ENCODE measurements at regions not wholly inside any gene's neighbourhood (a gene's known extent, or its start where the extent isn't known, plus 50 kb on each side); places are given as distances from the start of the nearest gene placed in this dataset.

- no peaks in the 10 kb centered on the region for H3K4me1 ChIP-seq (ENCODE audit: control insufficient read depth, low read depth, low read length)
- no peaks in the 10 kb centered on the region for H3K27me3 ChIP-seq (ENCODE audit: control insufficient read depth, insufficient read depth, low read length)
Measured at GRCh38 chrX:122790376-122791095, 393.5 kb upstream of the GRIA3 start.

GRCh38 chrX:122813876-122814275 lies 370.2 kb upstream of the GRIA3 start:
- Histone ChIP-seq H3K27ac (ENCODE audit: low read length) (no peak overlapping the region), H3K4me3 (ENCODE audit: low read length) (no peak overlapping the region), H3K9me3 (ENCODE audit: control insufficient read depth, low read depth, low read length) (peaks cover 20% of the 10 kb centered on the region), H3K36me3 (ENCODE audit: control insufficient read depth, low read depth, low read length) (no peaks in the 10 kb centered on the region), H3K27me3 (ENCODE audit: control insufficient read depth, insufficient read depth, low read length) (no peaks in the 10 kb centered on the region), H3K4me1 (ENCODE audit: control insufficient read depth, low read depth, low read length) (no peaks in the 10 kb centered on the region), H3K9ac (ENCODE audit: low read length) (no peak overlapping the region)

More at GRCh38 chrX:122790376-122791095, 393.5 kb upstream of the GRIA3 start:
- no peak overlapping the region for H3K27ac ChIP-seq (ENCODE audit: low read length)
- H3K9me3 ChIP-seq (ENCODE audit: control insufficient read depth, low read depth, low read length): peaks cover 6% of the 10 kb centered on the region
- no peak overlapping the region for H3K9ac ChIP-seq (ENCODE audit: low read length)
- no peaks in the 10 kb centered on the region for H3K36me3 ChIP-seq (ENCODE audit: control insufficient read depth, low read depth, low read length)
- H3K4me3 ChIP-seq (ENCODE audit: low read length): no peak overlapping the region

- Histone ChIP-seq H3K36me3 (ENCODE audit: control insufficient read depth, low read depth, low read length) (no peaks in the 10 kb centered on the region), H3K9me3 (ENCODE audit: control insufficient read depth, low read depth, low read length) (peaks cover 29% of the 10 kb centered on the region), H3K27me3 (ENCODE audit: control insufficient read depth, insufficient read depth, low read length) (no peaks in the 10 kb centered on the region), H3K4me3 (ENCODE audit: low read length) (no peak overlapping the region), H3K9ac (ENCODE audit: low read length) (no peak overlapping the region), H3K4me1 (ENCODE audit: control insufficient read depth, low read depth, low read length) (no peaks in the 10 kb centered on the region), H3K27ac (ENCODE audit: low read length) (no peak overlapping the region)
Measured at GRCh38 chrX:122816288-122816687, 367.8 kb upstream of the GRIA3 start.

- Histone ChIP-seq H3K9ac (ENCODE audit: low read length) (no peak overlapping the region), H3K36me3 (ENCODE audit: control insufficient read depth, low read depth, low read length) (no peaks in the 10 kb centered on the region), H3K9me3 (ENCODE audit: control insufficient read depth, low read depth, low read length) (peaks cover 29% of the 10 kb centered on the region), H3K27ac (ENCODE audit: low read length) (no peak overlapping the region), H3K4me1 (ENCODE audit: control insufficient read depth, low read depth, low read length) (no peaks in the 10 kb centered on the region), H3K27me3 (ENCODE audit: control insufficient read depth, insufficient read depth, low read length) (no peaks in the 10 kb centered on the region), H3K4me3 (ENCODE audit: low read length) (no peak overlapping the region)
Measured at GRCh38 chrX:122817321-122817955, 366.6 kb upstream of the GRIA3 start.

GRCh38 chrX:122818068-122818467 lies 366.0 kb upstream of the GRIA3 start:
- Histone ChIP-seq H3K27me3 (ENCODE audit: control insufficient read depth, insufficient read depth, low read length) (no peaks in the 10 kb centered on the region), H3K9ac (ENCODE audit: low read length) (no peak overlapping the region), H3K36me3 (ENCODE audit: control insufficient read depth, low read depth, low read length) (no peaks in the 10 kb centered on the region), H3K9me3 (ENCODE audit: control insufficient read depth, low read depth, low read length) (peaks cover 29% of the 10 kb centered on the region), H3K4me3 (ENCODE audit: low read length) (no peak overlapping the region), H3K27ac (ENCODE audit: low read length) (no peak overlapping the region), H3K4me1 (ENCODE audit: control insufficient read depth, low read depth, low read length) (no peaks in the 10 kb centered on the region)

GRCh38 chrX:122833230-122833629 lies 350.8 kb upstream of the GRIA3 start:
- peaks cover 30% of the 10 kb centered on the region for H3K9me3 ChIP-seq (ENCODE audit: control insufficient read depth, low read depth, low read length)
- H3K36me3 ChIP-seq (ENCODE audit: control insufficient read depth, low read depth, low read length): no peaks in the 10 kb centered on the region
- no peak overlapping the region for H3K9ac ChIP-seq (ENCODE audit: low read length)
- H3K27ac ChIP-seq (ENCODE audit: low read length): no peak overlapping the region
- H3K4me3 ChIP-seq (ENCODE audit: low read length): no peak overlapping the region
- H3K4me1 ChIP-seq (ENCODE audit: control insufficient read depth, low read depth, low read length): no peaks in the 10 kb centered on the region
- H3K27me3 ChIP-seq (ENCODE audit: control insufficient read depth, insufficient read depth, low read length): no peaks in the 10 kb centered on the region

GRCh38 chrX:122835886-122836285 lies 348.2 kb upstream of the GRIA3 start:
- no peaks in the 10 kb centered on the region for H3K4me1 ChIP-seq (ENCODE audit: control insufficient read depth, low read depth, low read length)
- no peaks in the 10 kb centered on the region for H3K27me3 ChIP-seq (ENCODE audit: control insufficient read depth, insufficient read depth, low read length)

GRCh38 chrX:122850326-122850725 lies 333.8 kb upstream of the GRIA3 start:
- H3K4me3 ChIP-seq (ENCODE audit: low read length): no peak overlapping the region
- no peaks in the 10 kb centered on the region for H3K4me1 ChIP-seq (ENCODE audit: control insufficient read depth, low read depth, low read length)
- H3K27ac ChIP-seq (ENCODE audit: low read length): no peak overlapping the region
- H3K9me3 ChIP-seq (ENCODE audit: control insufficient read depth, low read depth, low read length): peaks cover 4% of the 10 kb centered on the region
- H3K9ac ChIP-seq (ENCODE audit: low read length): no peak overlapping the region
- H3K36me3 ChIP-seq (ENCODE audit: control insufficient read depth, low read depth, low read length): no peaks in the 10 kb centered on the region
- no peaks in the 10 kb centered on the region for H3K27me3 ChIP-seq (ENCODE audit: control insufficient read depth, insufficient read depth, low read length)

More at GRCh38 chrX:122835886-122836285, 348.2 kb upstream of the GRIA3 start:
- Histone ChIP-seq H3K36me3 (ENCODE audit: control insufficient read depth, low read depth, low read length) (no peaks in the 10 kb centered on the region), H3K4me3 (ENCODE audit: low read length) (no peak overlapping the region), H3K9me3 (ENCODE audit: control insufficient read depth, low read depth, low read length) (peaks cover 37% of the 10 kb centered on the region), H3K27ac (ENCODE audit: low read length) (no peak overlapping the region), H3K9ac (ENCODE audit: low read length) (no peak overlapping the region)

GRCh38 chrX:122856205-122856604 lies 327.9 kb upstream of the GRIA3 start:
- Histone ChIP-seq H3K4me3 (ENCODE audit: low read length) (no peak overlapping the region), H3K9ac (ENCODE audit: low read length) (no peak overlapping the region), H3K4me1 (ENCODE audit: control insufficient read depth, low read depth, low read length) (no peaks in the 10 kb centered on the region), H3K36me3 (ENCODE audit: control insufficient read depth, low read depth, low read length) (no peaks in the 10 kb centered on the region), H3K9me3 (ENCODE audit: control insufficient read depth, low read depth, low read length) (peaks cover 14% of the 10 kb centered on the region), H3K27me3 (ENCODE audit: control insufficient read depth, insufficient read depth, low read length) (no peaks in the 10 kb centered on the region), H3K27ac (ENCODE audit: low read length) (no peak overlapping the region)

- H3K9ac ChIP-seq (ENCODE audit: low read length): no peak overlapping the region
- H3K27me3 ChIP-seq (ENCODE audit: control insufficient read depth, insufficient read depth, low read length): no peaks in the 10 kb centered on the region
- H3K27ac ChIP-seq (ENCODE audit: low read length): no peak overlapping the region
- H3K9me3 ChIP-seq (ENCODE audit: control insufficient read depth, low read depth, low read length): peaks cover 14% of the 10 kb centered on the region
- no peaks in the 10 kb centered on the region for H3K4me1 ChIP-seq (ENCODE audit: control insufficient read depth, low read depth, low read length)
- no peak overlapping the region for H3K4me3 ChIP-seq (ENCODE audit: low read length)
- no peaks in the 10 kb centered on the region for H3K36me3 ChIP-seq (ENCODE audit: control insufficient read depth, low read depth, low read length)
Measured at GRCh38 chrX:122857734-122858133, 326.3 kb upstream of the GRIA3 start.

- no peak overlapping the region for H3K27ac ChIP-seq (ENCODE audit: low read length)
- no peak overlapping the region for H3K9ac ChIP-seq (ENCODE audit: low read length)
- no peak overlapping the region for H3K4me3 ChIP-seq (ENCODE audit: low read length)
- no peaks in the 10 kb centered on the region for H3K27me3 ChIP-seq (ENCODE audit: control insufficient read depth, insufficient read depth, low read length)
- no peaks in the 10 kb centered on the region for H3K36me3 ChIP-seq (ENCODE audit: control insufficient read depth, low read depth, low read length)
- H3K4me1 ChIP-seq (ENCODE audit: control insufficient read depth, low read depth, low read length): no peaks in the 10 kb centered on the region
- H3K9me3 ChIP-seq (ENCODE audit: control insufficient read depth, low read depth, low read length): peaks cover 8% of the 10 kb centered on the region
Measured at GRCh38 chrX:122863067-122863466, 321.0 kb upstream of the GRIA3 start.

- Histone ChIP-seq H3K36me3 (ENCODE audit: control insufficient read depth, low read depth, low read length) (no peaks in the 10 kb centered on the region), H3K9me3 (ENCODE audit: control insufficient read depth, low read depth, low read length) (peaks cover 10% of the 10 kb centered on the region), H3K27me3 (ENCODE audit: control insufficient read depth, insufficient read depth, low read length) (no peaks in the 10 kb centered on the region), H3K9ac (ENCODE audit: low read length) (no peak overlapping the region), H3K27ac (ENCODE audit: low read length) (no peak overlapping the region), H3K4me1 (ENCODE audit: control insufficient read depth, low read depth, low read length) (no peaks in the 10 kb centered on the region), H3K4me3 (ENCODE audit: low read length) (no peak overlapping the region)
Measured at GRCh38 chrX:122866532-122866931, 317.5 kb upstream of the GRIA3 start.
